ENCODE measurements at regions not wholly inside any gene's neighbourhood (a gene's known extent, or its start where the extent isn't known, plus 50 kb on each side); places are given as distances from the start of the nearest gene placed in this dataset.

DNA sequence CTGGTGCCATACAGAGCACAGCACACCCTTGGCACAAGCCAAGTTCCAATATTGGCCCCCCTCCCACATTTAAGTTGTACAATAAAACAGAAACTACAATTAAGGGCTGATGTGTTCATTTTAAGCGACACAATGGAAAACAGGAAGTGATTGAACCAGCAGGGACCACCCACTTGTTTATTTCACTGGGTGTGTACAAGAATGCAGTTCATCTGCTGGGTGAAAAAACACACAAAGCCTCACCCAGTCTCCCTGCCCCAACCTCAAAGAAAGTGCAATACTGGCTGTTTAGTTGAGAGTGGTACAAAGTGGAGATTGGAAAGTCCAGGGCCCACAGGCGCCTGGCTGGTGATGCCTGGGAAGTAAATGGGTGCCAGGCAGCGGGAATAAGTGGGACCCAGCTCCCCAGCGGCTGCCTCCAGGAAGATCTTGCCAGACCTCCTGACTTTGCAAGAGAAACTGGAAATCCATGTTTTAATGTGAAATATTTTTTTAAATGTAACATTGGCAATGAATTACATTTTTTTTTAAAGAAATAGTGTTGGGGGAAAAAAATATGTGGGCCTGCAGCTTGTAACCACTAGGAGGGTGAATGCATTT is 322.1 kb downstream of the ZNF536 start:
- TF ChIP-seq ZNF396 (CRISPR knock-in tag; IDR thresholded peaks at IDR 0.05; ENCODE audit: borderline replicate concordance) (no peak), ZNF138 (CRISPR knock-in tag; conservative IDR thresholded peaks at IDR 0.05) (no peak), CREB1 (CRISPR knock-in tag; IDR thresholded peaks at IDR 0.05) (no peak), ZNF423 (CRISPR knock-in tag; IDR thresholded peaks at IDR 0.05) (no peak), CBFB (CRISPR knock-in tag; IDR thresholded peaks at IDR 0.05; ENCODE audit: low read depth) (no peak), NR1H2 (CRISPR knock-in tag; IDR thresholded peaks at IDR 0.05) (no peak), KAT7 (CRISPR knock-in tag; IDR thresholded peaks at IDR 0.05; ENCODE audit: borderline replicate concordance) (no peak), ZNF121 (CRISPR knock-in tag; IDR thresholded peaks at IDR 0.05) (no peak), SP1 (CRISPR knock-in tag; conservative IDR thresholded peaks at IDR 0.05) (no peak)
- TF ChIP-seq, protein P1, sequence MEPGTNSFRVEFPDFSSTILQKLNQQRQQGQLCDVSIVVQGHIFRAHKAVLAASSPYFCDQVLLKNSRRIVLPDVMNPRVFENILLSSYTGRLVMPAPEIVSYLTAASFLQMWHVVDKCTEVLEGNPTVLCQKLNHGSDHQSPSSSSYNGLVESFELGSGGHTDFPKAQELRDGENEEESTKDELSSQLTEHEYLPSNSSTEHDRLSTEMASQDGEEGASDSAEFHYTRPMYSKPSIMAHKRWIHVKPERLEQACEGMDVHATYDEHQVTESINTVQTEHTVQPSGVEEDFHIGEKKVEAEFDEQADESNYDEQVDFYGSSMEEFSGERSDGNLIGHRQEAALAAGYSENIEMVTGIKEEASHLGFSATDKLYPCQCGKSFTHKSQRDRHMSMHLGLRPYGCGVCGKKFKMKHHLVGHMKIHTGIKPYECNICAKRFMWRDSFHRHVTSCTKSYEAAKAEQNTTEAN (CRISPR knock-in tag; IDR thresholded peaks at IDR 0.05), result no peak
- TF ChIP-seq, protein P2, sequence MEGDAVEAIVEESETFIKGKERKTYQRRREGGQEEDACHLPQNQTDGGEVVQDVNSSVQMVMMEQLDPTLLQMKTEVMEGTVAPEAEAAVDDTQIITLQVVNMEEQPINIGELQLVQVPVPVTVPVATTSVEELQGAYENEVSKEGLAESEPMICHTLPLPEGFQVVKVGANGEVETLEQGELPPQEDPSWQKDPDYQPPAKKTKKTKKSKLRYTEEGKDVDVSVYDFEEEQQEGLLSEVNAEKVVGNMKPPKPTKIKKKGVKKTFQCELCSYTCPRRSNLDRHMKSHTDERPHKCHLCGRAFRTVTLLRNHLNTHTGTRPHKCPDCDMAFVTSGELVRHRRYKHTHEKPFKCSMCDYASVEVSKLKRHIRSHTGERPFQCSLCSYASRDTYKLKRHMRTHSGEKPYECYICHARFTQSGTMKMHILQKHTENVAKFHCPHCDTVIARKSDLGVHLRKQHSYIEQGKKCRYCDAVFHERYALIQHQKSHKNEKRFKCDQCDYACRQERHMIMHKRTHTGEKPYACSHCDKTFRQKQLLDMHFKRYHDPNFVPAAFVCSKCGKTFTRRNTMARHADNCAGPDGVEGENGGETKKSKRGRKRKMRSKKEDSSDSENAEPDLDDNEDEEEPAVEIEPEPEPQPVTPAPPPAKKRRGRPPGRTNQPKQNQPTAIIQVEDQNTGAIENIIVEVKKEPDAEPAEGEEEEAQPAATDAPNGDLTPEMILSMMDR (IDR thresholded peaks at IDR 0.05), result no peak
- TF ChIP-seq, protein P3, sequence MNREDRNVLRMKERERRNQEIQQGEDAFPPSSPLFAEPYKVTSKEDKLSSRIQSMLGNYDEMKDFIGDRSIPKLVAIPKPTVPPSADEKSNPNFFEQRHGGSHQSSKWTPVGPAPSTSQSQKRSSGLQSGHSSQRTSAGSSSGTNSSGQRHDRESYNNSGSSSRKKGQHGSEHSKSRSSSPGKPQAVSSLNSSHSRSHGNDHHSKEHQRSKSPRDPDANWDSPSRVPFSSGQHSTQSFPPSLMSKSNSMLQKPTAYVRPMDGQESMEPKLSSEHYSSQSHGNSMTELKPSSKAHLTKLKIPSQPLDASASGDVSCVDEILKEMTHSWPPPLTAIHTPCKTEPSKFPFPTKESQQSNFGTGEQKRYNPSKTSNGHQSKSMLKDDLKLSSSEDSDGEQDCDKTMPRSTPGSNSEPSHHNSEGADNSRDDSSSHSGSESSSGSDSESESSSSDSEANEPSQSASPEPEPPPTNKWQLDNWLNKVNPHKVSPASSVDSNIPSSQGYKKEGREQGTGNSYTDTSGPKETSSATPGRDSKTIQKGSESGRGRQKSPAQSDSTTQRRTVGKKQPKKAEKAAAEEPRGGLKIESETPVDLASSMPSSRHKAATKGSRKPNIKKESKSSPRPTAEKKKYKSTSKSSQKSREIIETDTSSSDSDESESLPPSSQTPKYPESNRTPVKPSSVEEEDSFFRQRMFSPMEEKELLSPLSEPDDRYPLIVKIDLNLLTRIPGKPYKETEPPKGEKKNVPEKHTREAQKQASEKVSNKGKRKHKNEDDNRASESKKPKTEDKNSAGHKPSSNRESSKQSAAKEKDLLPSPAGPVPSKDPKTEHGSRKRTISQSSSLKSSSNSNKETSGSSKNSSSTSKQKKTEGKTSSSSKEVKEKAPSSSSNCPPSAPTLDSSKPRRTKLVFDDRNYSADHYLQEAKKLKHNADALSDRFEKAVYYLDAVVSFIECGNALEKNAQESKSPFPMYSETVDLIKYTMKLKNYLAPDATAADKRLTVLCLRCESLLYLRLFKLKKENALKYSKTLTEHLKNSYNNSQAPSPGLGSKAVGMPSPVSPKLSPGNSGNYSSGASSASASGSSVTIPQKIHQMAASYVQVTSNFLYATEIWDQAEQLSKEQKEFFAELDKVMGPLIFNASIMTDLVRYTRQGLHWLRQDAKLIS (CRISPR knock-in tag; IDR thresholded peaks at IDR 0.05; ENCODE audit: borderline replicate concordance), result no peak
- TF ChIP-seq, protein P4, sequence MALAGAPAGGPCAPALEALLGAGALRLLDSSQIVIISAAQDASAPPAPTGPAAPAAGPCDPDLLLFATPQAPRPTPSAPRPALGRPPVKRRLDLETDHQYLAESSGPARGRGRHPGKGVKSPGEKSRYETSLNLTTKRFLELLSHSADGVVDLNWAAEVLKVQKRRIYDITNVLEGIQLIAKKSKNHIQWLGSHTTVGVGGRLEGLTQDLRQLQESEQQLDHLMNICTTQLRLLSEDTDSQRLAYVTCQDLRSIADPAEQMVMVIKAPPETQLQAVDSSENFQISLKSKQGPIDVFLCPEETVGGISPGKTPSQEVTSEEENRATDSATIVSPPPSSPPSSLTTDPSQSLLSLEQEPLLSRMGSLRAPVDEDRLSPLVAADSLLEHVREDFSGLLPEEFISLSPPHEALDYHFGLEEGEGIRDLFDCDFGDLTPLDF (CRISPR knock-in tag; IDR thresholded peaks at IDR 0.05), result no peak
